Left renal cortex interstitium (tissue), 4 donors: ENCODE measurements at regions not wholly inside any gene's neighbourhood (a gene's known extent, or its start where the extent isn't known, plus 50 kb on each side); places are given as distances from the start of the nearest gene placed in this dataset.

Experiments used
- DNase-seq, 4 donors: peaks; one replicate each; pipeline ENCODE4 v3.0.0-alpha.2; 2013; ENCODE audit warnings: low read depth in 4 of 4, low spot score in 2 of 4, missing footprints in 1 of 4

- no peak for DNase-seq
Measured at GRCh38 chr1:30610917-30611316, 112.5 kb downstream of the MATN1 start.

GRCh38 chr1:30609999-30610345, 113.4 kb downstream of the MATN1 start:
- no peak for DNase-seq

GRCh38 chr1:30609336-30609998, 113.9 kb downstream of the MATN1 start:
- DNase-seq = no peak

- DNase-seq = no peak
Measured at GRCh38 chr1:30607723-30608122, 115.7 kb downstream of the MATN1 start.

GRCh38 chr1:30606166-30606565, 117.2 kb downstream of the MATN1 start:
- no peak for DNase-seq

GRCh38 chr1:30605441-30605920, 117.9 kb downstream of the MATN1 start:
- no peak for DNase-seq

GRCh38 chr1:30604801-30605440, 118.5 kb downstream of the MATN1 start:
- DNase-seq = no peak

- DNase-seq = no peak
Measured at GRCh38 chr1:30603081-30603858, 120.1 kb downstream of the MATN1 start.

- DNase-seq = no peak
Measured at GRCh38 chr1:30601316-30602085, 121.9 kb downstream of the MATN1 start.

- DNase-seq = no peak
Measured at GRCh38 chr1:30600706-30601105, 122.7 kb downstream of the MATN1 start.

- no peak for DNase-seq
Measured at GRCh38 chr1:30600258-30600657, 123.1 kb downstream of the MATN1 start.

GRCh38 chr1:30599721-30600120, 123.7 kb downstream of the MATN1 start:
- no peak for DNase-seq

- DNase-seq = no peak
Measured at GRCh38 chr1:30598571-30599114, 124.7 kb downstream of the MATN1 start.

GRCh38 chr1:30597711-30598110, 125.7 kb downstream of the MATN1 start:
- DNase-seq = no peak

GRCh38 chr1:30596891-30597290, 126.5 kb downstream of the MATN1 start:
- no peak for DNase-seq

- no peak for DNase-seq
Measured at GRCh38 chr1:30596470-30596869, 126.9 kb downstream of the MATN1 start.

GRCh38 chr1:30589083-30589482, 134.3 kb downstream of the MATN1 start:
- DNase-seq = no peak

GRCh38 chr1:30588311-30589073, 134.9 kb downstream of the MATN1 start:
- no peak for DNase-seq

- no peak for DNase-seq
Measured at GRCh38 chr1:30586671-30587070, 136.7 kb downstream of the MATN1 start.

- no peak for DNase-seq
Measured at GRCh38 chr1:30579580-30579979, 143.8 kb downstream of the MATN1 start.
